Hematopoietic multipotent progenitor cell treated with erythropoietin and hydrocortisone succinate and interleukin-3 and kit ligand, for 4 days (in vitro differentiated cells): ENCODE measurements at regions not wholly inside any gene's neighbourhood (a gene's known extent, or its start where the extent isn't known, plus 50 kb on each side); places are given as distances from the start of the nearest gene placed in this dataset.
"Not testable (repeated sequence)": the region's sequence is repeated elsewhere in the genome, so short reads cannot be mapped to it uniquely, and the experiment has no call there.

Source experiments
- DNase-seq: peaks from one replicate; pipeline ENCODE4 v3.0.0-alpha.2; 2015

- DNase-seq = no peak
These were observed 147.7 kb upstream of the GRIA3 start for GRCh38 chrX:123036401-123036800.

DNA sequence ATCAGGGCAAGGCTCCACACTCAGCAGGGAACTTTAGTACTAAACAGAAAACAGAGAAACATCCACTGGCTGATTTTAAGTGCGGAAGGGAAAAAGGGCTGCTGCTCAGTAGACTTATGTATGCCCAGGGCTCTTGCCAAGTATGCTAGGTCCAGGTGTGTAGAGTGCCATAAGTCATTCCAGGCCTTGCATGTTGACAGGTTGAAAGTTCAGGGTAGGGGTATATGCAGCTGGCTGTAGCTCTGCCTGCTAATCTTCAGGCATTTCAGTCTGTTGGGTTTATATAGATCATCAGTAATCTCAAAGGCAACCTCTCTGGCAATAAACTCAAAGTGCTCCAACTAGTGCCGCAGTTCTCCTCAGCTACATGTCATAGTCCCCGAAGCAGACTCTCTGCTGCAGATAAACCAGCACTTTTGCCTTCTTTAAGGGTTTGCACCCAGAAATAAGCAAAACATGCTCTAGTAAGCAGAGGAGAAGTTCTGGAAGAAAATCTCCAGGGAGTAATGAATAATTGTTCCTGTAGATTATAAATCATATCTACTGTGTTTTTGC lies 134.9 kb upstream of the GRIA3 start:
- DNase-seq = no peak

DNA sequence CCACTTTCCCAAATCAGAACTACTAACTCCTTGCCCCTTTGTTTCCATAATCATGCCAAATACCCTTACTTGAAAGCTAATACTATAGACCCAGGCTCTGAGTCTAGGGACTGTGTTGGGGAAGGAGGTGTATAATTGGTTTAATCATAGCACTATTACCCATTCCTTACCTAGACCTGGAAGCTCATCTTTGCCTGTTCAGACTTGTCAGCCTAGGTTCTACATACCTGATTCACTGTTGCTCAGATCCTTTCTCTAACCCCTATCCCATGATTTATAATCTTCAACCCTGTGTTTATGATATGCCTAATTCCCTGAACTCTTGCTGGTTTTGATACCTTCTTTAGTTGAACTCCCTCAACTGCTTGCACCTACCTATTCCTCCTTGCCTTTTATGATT lies 123.1 kb upstream of the GRIA3 start:
- DNase-seq = no peak

- DNase-seq = no peak
These were observed 120.0 kb upstream of the GRIA3 start for GRCh38 chrX:123064053-123064452.

- DNase-seq = no peak
These were observed 111.2 kb upstream of the GRIA3 start for GRCh38 chrX:123072686-123073385.

GRCh38 chrX:123075947-123076561 lies 108.0 kb upstream of the GRIA3 start:
- no peak for DNase-seq

- no peak for DNase-seq
These were observed 106.4 kb upstream of the GRIA3 start for GRCh38 chrX:123077631-123078030.

DNA sequence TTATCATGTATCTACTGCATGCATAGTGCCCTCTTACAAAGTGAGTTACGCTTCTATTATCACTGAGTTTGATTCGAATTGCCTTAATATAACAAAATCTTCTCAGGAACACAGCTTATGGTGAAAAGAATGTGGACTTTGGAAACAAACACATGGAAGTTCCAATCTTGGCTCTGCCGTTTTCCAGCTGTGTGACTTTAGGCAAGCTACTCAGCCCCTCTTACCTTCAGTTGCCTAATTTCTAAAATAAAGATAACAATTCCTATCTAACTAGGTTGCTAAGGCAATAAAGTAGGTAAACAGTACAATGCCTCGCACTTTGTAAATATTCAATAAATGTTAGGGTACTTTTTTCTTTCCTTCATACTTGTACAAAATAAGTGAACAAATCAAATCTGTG lies 104.0 kb upstream of the GRIA3 start:
- no peak for DNase-seq

GRCh38 chrX:123081776-123082175 lies 102.3 kb upstream of the GRIA3 start:
- DNase-seq = no peak

DNA sequence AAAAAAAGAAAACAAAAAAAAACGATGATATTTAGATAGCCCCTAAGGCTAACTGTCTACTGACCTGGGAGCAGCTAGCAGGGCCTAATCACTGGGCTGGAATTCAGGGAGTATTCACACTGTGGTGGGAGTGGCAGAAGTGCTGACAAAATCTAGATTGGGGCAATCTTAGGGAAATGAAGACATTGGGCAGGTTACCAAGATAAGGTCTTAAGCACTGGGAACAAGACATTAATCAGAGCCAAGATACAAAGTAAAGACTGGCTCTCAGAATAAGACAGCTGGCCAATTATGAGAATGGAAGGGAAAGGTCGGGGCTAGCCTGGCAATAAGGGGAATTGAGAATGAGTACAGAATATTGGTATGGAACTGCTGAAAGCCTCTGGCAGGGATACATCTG lies 100.2 kb upstream of the GRIA3 start:
- no peak for DNase-seq

DNA sequence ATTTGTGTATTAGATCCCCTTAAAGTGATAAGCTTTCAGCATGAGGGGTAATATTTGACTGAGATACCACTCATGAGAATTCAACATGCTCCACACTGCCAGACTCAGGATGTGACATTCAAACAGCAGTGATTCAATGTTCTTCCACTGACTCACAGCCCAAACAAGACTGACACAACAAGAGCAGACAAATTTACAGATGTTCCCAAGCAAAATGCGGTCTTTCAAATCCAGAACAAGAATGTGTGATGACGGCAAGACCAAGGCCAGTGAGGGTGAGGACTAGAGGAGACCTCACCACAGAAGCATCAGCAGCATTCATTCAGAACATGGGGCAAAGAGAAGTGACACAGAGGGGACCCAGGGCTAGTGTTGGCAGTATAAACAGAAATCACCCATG lies 99.3 kb upstream of the GRIA3 start:
- DNase-seq = no peak

DNA sequence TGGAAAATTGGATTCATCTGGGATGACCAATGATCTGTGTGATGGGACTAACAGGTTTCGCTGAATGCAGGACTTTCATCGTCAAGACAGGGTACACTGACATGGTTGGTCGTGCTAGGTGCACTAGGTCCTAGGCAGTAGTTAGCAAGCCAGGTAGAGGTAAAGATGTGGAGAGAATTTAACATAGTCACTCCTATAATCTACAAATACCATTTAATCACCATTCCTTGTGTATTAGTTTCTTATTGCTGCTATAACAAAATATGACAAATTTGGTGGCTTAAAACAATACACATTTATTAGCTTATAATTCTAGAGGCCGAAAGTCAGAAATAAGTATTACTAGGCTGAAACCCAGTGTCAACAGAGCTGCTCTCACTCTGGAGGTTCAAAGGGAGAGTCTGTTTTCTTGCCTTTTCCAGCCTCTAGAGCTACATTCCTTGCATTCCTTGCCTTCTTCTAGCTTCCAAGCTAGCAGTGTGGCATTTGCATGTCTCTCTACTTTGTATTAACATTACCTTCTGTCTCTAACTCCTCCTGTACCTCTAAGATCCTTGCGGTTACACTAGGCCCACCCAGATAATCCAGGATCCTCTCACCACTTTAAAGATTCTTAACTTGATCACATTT lies 98.7 kb upstream of the GRIA3 start:
- no peak for DNase-seq

DNA sequence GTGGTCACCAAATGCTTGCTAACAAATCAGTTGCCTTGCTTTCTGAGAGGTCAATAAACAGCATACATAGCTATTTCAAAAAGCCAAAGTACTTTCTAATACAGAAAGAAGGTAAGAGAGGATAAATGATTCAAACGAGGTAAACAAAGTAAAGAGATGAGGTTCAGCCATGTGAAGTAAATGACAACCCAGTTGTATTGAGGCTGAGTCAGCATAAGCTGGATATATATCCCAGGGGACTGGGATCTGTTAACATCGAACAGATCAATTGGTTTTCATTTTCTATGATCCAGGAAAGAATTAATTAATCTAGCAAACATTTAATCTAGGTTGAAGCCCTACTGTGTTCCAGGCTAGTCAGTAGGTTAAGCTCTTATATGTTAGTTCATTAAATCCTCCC lies 97.3 kb upstream of the GRIA3 start:
- DNase-seq = no peak

DNA sequence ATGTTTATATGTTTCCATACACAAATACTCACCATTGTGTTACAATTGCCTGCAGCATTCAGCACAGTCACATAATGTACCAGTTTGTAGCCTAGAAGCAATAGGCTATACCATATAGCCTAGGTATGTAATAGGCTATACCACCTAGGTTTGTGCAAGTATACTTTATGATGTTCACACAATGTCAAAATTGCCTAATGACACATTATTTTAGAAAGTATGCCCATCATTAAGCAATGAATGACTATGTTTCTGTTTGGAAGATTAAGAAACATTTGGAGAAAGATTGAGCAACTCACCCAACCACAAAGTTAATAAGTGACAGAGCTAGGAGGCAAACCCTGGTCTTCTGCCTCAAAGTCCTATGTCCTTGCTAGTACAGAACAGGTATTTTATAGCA lies 96.8 kb upstream of the GRIA3 start:
- DNase-seq = peak; percentile 56

- DNase-seq = no peak
These were observed 95.7 kb upstream of the GRIA3 start for GRCh38 chrX:123088331-123088730.

DNA sequence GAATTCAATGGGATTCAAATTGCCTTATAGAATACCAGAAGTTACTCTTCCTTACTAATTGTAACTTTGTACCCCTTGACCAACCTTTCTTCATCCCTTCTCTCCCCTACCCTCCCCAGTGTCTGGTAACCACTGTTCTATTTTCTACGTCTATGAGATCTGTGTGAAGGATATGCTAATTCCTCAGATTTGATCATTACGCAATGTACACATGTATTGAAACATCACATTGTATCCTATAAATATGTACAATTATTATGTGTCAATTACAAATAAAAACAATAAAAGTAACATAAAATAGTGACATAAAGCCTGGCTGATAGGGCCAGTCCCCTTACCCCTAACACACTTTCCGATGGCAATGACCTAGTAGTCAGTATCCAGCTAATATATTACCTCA lies 95.1 kb upstream of the GRIA3 start:
- DNase-seq = no peak

- no peak for DNase-seq
These were observed 90.3 kb upstream of the GRIA3 start for GRCh38 chrX:123093792-123094191.

DNA sequence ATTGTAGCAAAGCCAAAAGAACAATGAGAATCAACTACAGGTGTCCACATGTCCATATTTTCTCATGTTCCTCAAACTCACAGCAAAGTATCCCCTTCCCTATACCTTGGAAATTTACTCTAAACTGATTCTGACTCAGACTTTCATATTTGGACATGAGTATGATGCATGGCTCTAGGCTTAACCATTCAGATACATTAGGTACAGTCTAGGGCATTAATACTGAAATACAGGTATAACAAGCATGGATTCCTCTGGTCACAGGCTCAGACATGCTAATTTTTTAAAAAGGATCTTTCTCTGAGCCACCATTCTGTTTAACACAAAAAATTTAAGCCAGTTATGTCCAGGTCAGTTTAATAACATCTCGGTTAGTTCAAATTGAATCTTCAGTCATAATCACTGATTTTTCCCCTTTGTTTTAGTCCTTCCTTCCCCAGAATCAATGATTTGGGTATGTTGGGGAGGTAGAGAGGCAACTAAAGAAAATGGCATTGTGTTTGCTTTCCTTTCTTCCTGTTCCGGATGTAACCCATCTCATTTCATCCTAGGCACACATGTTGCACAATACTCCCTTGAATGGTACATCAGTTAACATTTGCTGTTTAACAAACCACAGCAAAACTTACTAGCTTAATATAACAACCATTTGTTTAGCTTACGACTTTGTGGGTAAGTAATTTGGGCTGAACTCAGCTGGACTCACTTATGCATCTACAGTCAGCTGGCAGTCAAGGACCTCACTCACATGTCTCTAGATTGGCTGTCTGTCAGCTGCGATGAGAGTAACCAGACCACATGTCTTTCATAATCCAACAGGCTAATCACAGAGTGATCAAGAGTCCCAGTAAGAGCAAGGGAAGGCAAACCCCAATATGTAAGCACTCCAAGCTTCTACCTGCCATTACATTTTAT lies 75.3 kb upstream of the GRIA3 start:
- peak; percentile 4 for DNase-seq

- no peak for DNase-seq
These were observed 62.8 kb upstream of the GRIA3 start for GRCh38 chrX:123121241-123121640.

DNA sequence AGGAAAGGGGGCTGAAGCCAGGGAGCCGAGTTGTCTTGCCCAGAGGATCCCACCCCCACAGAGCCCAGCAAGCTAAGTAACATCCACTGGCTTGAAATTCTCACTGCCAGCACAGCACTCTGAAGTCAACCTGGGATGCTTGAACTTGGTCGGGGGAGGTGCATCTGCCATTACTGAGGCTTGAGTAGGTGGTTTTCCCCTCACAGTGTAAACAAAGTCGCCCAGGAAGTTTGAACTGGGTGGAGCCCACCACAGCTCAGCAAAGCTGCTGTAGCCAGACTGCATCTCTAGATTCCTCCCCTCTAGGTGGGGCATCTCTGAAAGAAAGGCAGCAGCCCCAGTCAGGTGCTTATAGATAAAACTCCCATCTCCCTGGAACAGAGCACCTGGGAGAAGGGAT lies 54.3 kb upstream of the GRIA3 start:
- not testable (repeated sequence) for DNase-seq
